ENCODE measurements at regions not wholly inside any gene's neighbourhood (a gene's known extent, or its start where the extent isn't known, plus 50 kb on each side); places are given as distances from the start of the nearest gene placed in this dataset.
A peak's percentile ranks its signal among the peaks of the same experiment; 100 is the strongest.

DNA sequence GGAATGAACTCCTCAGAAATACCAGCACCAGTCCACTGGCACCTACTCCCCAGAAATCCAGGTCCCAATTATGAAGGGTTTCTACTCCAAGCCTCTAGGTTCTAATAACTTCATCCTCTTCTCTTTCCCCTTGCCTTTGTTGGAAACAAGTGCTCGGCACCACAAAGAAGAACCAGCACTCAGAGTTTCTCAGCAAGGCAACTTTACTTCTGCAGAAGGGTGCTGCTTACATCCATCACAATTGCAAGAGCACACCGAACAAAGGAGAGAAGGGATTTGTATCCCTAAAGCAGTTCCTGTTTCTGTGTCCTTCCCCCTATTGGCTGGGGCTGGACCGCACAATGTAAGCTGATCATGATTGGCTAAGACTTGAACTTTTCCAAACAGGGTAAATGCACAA lies 74.2 kb upstream of the GNG2 start:
- TF ChIP-seq EP300 (IDR thresholded peaks at IDR 0.05): no peak
- intact Hi-C loops (cut with DNase I): no loop called here
- Histone ChIP-seq H3K27ac (replicated peaks in 1 of 4) (no peak overlapping the region), H3K4me1 (peaks cover 0 to 3% (median 1%) of the 10 kb centered on the region in 4 donors), H3K27me3 (no peaks in the 10 kb centered on the region), H3K9me3 (peaks cover 0 to 15% (median 5%) of the 10 kb centered on the region in 4 donors), H3K4me3 (no peak overlapping the region), H3K36me3 (no peaks in the 10 kb centered on the region)
- WGBS: 85% methylated on average over 3 of the region's 3 CpGs
- no peak for DNase-seq (ENCODE audit: extremely low spot score)

DNA sequence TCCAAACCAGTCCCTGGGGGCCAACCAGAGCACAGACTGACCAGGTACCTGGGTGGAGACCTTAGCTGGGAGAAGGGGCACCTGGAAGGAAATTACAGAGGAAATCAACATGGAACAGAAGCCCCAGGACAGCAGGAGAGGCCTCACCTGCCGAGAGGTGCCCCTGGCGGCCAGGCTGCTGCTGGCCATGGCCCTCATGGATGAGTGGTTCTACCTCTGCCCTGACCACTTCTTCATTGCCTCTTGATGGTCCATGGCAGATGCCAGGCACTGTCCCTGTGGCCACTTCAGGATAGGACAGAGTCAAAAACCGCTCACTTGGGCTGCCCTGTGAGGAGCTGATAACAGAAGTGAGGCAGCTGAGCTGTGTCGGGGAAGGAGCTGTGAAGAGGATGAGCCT lies 73.1 kb upstream of the GNG2 start:
- Histone ChIP-seq H3K27me3 (no peaks in the 10 kb centered on the region), H3K27ac (replicated peaks in 1 of 4) (no peak overlapping the region), H3K4me3 (no peak overlapping the region), H3K9me3 (peaks cover 0 to 15% (median 5%) of the 10 kb centered on the region in 4 donors), H3K4me1 (peaks cover 0 to 15% (median 7%) of the 10 kb centered on the region in 4 donors), H3K36me3 (no peaks in the 10 kb centered on the region)
- TF ChIP-seq POLR2A (IDR thresholded peaks at IDR 0.05; ENCODE audit: low read depth) (no peak), EP300 (IDR thresholded peaks at IDR 0.05) (no peak), POLR2AphosphoS5 (IDR thresholded peaks at IDR 0.05) (no peak)
- TF ChIP-seq, protein P1, sequence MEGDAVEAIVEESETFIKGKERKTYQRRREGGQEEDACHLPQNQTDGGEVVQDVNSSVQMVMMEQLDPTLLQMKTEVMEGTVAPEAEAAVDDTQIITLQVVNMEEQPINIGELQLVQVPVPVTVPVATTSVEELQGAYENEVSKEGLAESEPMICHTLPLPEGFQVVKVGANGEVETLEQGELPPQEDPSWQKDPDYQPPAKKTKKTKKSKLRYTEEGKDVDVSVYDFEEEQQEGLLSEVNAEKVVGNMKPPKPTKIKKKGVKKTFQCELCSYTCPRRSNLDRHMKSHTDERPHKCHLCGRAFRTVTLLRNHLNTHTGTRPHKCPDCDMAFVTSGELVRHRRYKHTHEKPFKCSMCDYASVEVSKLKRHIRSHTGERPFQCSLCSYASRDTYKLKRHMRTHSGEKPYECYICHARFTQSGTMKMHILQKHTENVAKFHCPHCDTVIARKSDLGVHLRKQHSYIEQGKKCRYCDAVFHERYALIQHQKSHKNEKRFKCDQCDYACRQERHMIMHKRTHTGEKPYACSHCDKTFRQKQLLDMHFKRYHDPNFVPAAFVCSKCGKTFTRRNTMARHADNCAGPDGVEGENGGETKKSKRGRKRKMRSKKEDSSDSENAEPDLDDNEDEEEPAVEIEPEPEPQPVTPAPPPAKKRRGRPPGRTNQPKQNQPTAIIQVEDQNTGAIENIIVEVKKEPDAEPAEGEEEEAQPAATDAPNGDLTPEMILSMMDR (IDR thresholded peaks at IDR 0.05): no peak
- WGBS: 94% methylated on average over 4 of the region's 4 CpGs
- DNase-seq (ENCODE audit: extremely low spot score): no peak
- intact Hi-C loops (cut with DNase I): no loop called here

DNA sequence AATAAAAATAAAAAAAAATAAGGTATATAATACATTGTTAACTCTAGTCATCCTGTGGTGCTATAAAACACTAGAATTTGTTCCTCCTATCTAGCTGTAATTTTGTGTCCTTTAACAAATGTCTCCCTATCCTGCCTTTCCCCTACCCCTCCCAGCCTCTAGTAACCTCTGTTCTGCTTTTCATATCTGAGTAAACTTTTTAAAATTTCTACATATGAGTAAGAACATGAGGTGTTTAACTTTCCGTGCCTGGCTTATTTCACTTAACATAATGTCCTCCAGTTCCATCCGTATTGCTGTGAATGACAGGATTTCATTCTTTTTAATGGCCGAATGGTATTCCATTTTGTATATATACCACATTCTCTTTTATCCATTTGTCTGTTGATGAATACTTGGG lies 71.3 kb upstream of the GNG2 start:
- H3K4me3 ChIP-seq: no peak overlapping the region
- 70% methylated on average over 3 of the region's 3 CpGs for WGBS
- H3K36me3 ChIP-seq: no peaks in the 10 kb centered on the region
- TF ChIP-seq POLR2A (IDR thresholded peaks at IDR 0.05; ENCODE audit: low read depth): no peak
- TF ChIP-seq, protein P1 (IDR thresholded peaks at IDR 0.05): no peak
- no peak for TF ChIP-seq EP300 (IDR thresholded peaks at IDR 0.05)
- H3K27me3 ChIP-seq: no peaks in the 10 kb centered on the region
- intact Hi-C loops (cut with DNase I): no loop called here
- DNase-seq (ENCODE audit: extremely low spot score): no peak
- no peak overlapping the region for H3K27ac ChIP-seq (replicated peaks in 1 of 4)
- peaks cover 0 to 25% (median 15%) of the 10 kb centered on the region in 4 donors for H3K4me1 ChIP-seq
- H3K9me3 ChIP-seq: peaks cover 0 to 15% (median 5%) of the 10 kb centered on the region in 4 donors

DNA sequence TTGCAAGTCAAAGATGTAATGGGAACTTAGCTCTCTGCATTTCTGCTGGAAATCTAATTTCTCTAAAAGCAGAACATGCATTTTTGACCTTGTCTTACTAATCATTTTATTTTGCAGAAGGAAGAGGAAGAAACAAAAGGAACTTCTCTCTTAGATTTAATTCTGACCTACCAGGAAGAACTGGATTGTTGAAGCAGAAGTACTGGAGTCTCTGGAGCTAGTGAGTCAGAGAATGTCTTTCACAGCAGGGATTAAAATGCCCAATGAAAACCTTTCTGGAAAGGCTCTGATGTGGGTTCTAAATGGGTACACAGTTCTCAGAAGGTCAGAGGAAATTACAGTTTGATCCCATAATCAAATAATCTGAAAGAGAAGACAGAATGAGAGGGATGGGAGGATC lies 70.8 kb upstream of the GNG2 start:
- Histone ChIP-seq H3K4me3 (no peak overlapping the region), H3K9me3 (peaks cover 0 to 15% (median 5%) of the 10 kb centered on the region in 4 donors), H3K27ac (replicated peaks in 1 of 4) (peak overlapping the region in 1 of 4 donors; percentile 31), H3K4me1 (peaks cover 0 to 25% (median 15%) of the 10 kb centered on the region in 4 donors), H3K27me3 (no peaks in the 10 kb centered on the region), H3K36me3 (no peaks in the 10 kb centered on the region)
- no peak for DNase-seq (ENCODE audit: extremely low spot score)
- intact Hi-C loops (cut with DNase I): no loop called here
- no peak for TF ChIP-seq EP300 (IDR thresholded peaks at IDR 0.05)
- TF ChIP-seq, protein P1 (IDR thresholded peaks at IDR 0.05): no peak
- TF ChIP-seq POLR2AphosphoS5 (IDR thresholded peaks at IDR 0.05): no peak
- TF ChIP-seq POLR2A (IDR thresholded peaks at IDR 0.05; ENCODE audit: low read depth): no peak

DNA sequence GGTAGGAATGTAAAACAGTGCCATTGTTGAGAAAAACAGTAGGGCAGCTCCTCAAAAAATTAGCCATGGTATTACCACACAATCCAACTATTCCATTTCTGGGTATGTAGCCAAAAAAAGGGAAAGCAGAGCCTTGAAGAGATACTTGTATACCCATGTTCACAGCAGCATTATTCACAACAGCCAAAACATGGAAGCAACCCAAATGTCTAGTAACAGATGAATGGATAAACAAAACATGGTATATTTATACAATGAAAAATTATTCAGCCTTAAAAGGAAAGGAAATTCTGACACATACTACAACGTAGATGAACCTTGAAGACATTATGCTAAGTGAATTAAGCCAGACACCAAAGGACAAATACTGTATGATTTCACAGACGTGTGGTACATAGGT lies 67.6 kb upstream of the GNG2 start:
- Histone ChIP-seq H3K27ac (replicated peaks in 1 of 4) (peak overlapping the region; percentile 18 to 54 (median 40)), H3K36me3 (no peaks in the 10 kb centered on the region), H3K9me3 (no peaks in the 10 kb centered on the region), H3K4me3 (no peak overlapping the region), H3K4me1 (peaks cover 0 to 25% (median 15%) of the 10 kb centered on the region in 4 donors), H3K27me3 (no peaks in the 10 kb centered on the region)
- 24% methylated on average over 2 of the region's 2 CpGs for WGBS
- DNase-seq (ENCODE audit: extremely low spot score): no peak
- peak in 1 of 2 donors; percentile 35 for TF ChIP-seq POLR2AphosphoS5 (IDR thresholded peaks at IDR 0.05)
- no peak for TF ChIP-seq EP300 (IDR thresholded peaks at IDR 0.05)
- intact Hi-C loops (cut with DNase I): no loop called here

DNA sequence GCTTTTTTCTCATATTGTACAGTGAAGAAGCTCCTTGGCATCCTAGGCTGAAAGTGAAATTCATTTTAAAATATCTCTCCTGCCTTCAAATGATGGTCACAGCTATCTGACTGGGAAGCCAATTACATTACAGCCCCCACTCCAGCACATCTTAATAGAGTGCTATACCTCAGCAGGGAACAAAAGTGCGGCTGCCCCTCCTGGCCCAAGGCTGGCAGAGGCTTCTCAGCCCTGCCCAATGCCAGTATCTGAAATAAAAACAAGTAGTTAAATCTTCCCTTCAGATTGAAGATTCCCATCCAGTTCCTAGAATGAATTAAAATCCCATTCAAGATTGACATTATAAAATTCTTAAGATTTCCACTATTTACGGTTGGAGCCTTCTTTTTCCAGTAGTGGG lies 54.9 kb upstream of the GNG2 start:
- H3K4me1 ChIP-seq: peaks cover 0 to 17% (median 14%) of the 10 kb centered on the region in 4 donors
- H3K27ac ChIP-seq (replicated peaks in 1 of 4): no peak overlapping the region
- H3K27me3 ChIP-seq: no peaks in the 10 kb centered on the region
- H3K36me3 ChIP-seq: no peaks in the 10 kb centered on the region
- no peak for DNase-seq (ENCODE audit: extremely low spot score)
- peaks cover 0 to 4% (median 1%) of the 10 kb centered on the region in 4 donors for H3K9me3 ChIP-seq
- intact Hi-C loops (cut with DNase I): no loop called here
- TF ChIP-seq, protein P1 (IDR thresholded peaks at IDR 0.05): no peak
- TF ChIP-seq POLR2A (IDR thresholded peaks at IDR 0.05; ENCODE audit: low read depth) (no peak), EP300 (IDR thresholded peaks at IDR 0.05) (no peak), POLR2AphosphoS5 (IDR thresholded peaks at IDR 0.05) (no peak)
- no peak overlapping the region for H3K4me3 ChIP-seq
- WGBS: 88% methylated on average over 2 of the region's 2 CpGs

All from esophagus muscularis mucosa (tissue), 4 donors.